Stimulated activated CD8-positive, alpha-beta memory T cell treated with anti-CD3 and anti-CD28 coated beads, Interleukin-7, amount 100 ng/mL, for 48 hours (primary cell): ENCODE measurements at regions not wholly inside any gene's neighbourhood (a gene's known extent, or its start where the extent isn't known, plus 50 kb on each side); places are given as distances from the start of the nearest gene placed in this dataset.
"Not testable (repeated sequence)": the region's sequence is repeated elsewhere in the genome, so short reads cannot be mapped to it uniquely, and the experiment has no call there.

Experiments used
- DNase-seq, 2 donors: peaks; one replicate each; pipeline ENCODE4 v3.0.0-alpha.2; 2020; ENCODE audit warnings: low read depth in 1 of 2; ENCODE audit errors: extremely low read depth in 1 of 2

DNA sequence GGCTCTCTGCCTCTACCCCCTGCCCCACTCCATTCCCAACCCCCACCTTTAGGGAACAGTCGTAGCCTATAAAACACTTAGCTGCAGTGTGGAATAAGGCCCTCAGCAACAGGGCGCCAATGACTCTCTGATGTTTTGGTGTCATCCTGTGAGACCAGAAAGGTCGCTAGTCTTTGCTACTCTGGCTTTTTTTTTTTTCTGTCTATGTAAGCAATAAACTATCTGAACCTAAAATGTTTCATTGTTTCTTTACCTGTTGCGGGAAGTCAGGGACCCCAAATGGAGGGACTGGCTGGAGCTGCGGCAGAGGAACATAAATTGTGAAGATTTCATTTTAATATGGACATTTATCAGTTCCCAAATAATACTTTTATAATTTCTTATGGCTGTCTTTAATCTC, 154.6 kb downstream of the COPS8 start:
- no peak for DNase-seq

DNA sequence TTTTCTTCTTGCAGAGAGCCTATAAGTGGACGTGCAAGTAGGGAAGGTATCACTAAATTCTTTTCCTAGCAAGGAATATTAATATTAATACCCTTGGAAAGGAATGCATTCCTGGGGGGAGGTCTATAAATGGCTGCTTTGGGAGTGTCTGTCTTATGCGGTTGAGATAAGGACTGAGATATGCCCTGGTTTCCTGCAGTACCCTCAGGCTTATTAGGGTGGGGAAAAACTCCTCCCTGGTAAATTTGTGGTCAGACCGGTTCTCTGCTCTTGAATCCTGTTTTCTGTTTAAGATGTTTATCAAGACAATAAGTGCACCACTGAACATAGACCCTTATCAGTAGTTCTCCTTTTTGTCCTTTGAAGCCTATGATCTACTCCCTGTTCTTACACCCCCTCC, 155.2 kb downstream of the COPS8 start:
- not testable (repeated sequence) for DNase-seq

DNA sequence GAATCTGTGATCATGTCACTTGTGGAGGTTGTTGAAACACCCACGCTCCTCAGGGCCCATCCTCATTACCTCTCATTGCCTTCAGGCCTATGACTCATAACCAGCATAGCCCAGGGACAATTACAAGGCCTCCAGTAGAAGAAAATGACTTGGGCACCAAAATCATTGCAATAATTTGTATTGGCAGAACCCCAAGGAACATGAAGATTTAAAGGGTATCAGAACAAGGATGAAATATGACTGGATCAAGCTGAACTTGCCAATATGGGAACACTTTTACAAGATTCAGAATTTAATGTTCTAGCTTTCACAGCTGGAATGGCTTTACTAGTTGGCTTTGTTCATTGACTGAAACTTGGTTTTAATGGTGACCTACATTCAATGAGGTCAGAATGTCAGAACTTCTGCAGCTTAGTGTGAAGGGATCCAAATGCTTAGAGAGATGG, 156.4 kb downstream of the COPS8 start:
- no peak for DNase-seq

DNA sequence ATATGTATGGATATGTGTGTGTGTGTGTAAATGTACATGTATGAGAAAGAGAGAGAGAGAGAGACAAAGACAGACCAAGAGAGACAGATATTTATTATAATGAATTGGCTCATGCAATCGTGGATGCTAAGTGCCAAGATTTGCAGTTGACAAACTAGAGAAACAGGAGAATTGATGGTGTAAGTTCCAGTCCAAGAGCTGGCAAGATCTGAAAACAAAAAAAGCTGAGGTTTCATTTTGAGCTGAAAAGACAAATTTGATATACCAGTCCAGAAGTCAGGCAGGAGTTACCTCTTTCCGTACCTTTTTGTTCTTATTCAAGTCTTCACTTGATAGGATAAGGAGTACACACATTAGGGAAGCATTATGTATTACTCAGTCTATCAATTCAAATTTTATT, 157.8 kb downstream of the COPS8 start:
- DNase-seq = no peak

GRCh38 chr2:237244178-237244577, 158.5 kb downstream of the COPS8 start:
- no peak for DNase-seq

- DNase-seq = no peak
Observed at GRCh38 chr2:237244976-237245646, 159.4 kb downstream of the COPS8 start.

- DNase-seq = no peak
Observed at GRCh38 chr2:237250599-237250998, 163.4 kb downstream of the COL6A3 start.

DNA sequence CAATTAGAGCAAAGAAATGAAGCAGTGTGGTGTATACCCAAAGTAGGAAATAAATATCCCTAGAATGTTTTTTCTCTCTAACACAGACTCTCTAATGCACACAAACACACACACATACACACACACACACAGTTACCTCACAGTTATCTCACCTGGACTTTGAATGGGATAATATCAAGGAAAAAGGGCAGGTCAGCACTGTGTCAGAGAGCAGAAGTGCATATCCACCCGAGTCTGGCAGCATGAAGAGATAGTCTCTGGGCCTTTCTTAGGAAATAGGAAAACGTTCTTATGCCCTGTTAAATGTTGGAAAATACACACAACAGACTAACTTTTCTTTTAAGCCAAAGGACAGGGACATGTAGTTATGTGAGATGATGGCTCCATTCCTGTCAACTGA, 162.0 kb downstream of the COL6A3 start:
- DNase-seq = no peak

GRCh38 chr2:237253046-237253702, 160.8 kb downstream of the COL6A3 start:
- DNase-seq = no peak

DNA sequence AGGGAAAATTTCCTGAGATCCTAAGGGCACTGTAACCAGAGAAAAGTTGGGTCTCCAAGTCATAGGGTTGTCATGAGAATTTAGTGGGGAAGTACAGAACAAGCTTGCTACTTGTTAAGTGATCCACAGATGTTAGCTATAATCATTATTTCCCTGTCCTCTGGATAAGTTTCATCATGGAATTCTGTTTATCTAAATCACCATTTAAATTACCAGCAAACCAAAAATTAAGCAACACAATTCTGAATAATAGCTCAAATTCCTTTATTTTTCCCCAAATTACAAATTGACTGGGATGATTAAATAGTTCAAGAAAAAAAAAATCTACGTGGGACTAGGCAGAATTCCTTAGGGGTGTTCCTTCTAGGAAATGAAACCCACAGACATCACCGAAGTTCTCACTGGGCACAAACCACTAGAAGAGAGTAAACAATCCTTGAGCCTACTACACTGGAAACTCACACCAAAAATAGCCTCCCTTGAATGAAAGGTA, 159.5 kb downstream of the COL6A3 start:
- no peak for DNase-seq

- DNase-seq = no peak
Observed at GRCh38 chr2:237254911-237255578, 158.9 kb downstream of the COL6A3 start.

GRCh38 chr2:237256887-237257286, 157.1 kb downstream of the COL6A3 start:
- no peak for DNase-seq

DNA sequence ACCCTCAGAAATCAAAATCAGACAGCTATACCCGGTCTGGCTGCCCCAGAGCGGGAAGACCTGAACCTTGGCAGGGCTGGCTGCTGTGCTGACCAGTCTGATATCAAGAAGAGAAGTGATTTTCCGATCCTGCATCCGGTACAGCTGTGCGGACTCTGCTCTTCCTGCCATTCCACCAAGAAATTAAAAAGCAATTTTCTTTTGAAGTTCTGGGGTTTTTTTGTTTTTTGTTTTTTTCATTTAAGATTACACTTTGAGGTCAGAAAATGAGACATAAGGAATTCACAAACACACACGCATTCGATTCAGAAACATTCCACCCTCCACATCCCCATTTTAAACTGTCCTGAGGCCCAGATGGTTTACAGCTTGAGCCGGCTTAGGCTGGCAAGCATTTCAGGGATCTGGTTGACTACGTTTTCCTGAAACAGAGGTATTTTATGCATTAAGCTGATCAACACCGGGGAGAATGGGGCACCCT, 156.5 kb downstream of the COL6A3 start:
- no peak for DNase-seq

GRCh38 chr2:237258116-237258515, 155.8 kb downstream of the COL6A3 start:
- no peak for DNase-seq

GRCh38 chr2:237258615-237259014, 155.3 kb downstream of the COL6A3 start:
- DNase-seq = no peak

GRCh38 chr2:237259201-237259600, 154.8 kb downstream of the COL6A3 start:
- no peak for DNase-seq

- no peak for DNase-seq
Observed at GRCh38 chr2:237260039-237260620, 153.8 kb downstream of the COL6A3 start.

GRCh38 chr2:237260686-237261085, 153.3 kb downstream of the COL6A3 start:
- DNase-seq = no peak

DNA sequence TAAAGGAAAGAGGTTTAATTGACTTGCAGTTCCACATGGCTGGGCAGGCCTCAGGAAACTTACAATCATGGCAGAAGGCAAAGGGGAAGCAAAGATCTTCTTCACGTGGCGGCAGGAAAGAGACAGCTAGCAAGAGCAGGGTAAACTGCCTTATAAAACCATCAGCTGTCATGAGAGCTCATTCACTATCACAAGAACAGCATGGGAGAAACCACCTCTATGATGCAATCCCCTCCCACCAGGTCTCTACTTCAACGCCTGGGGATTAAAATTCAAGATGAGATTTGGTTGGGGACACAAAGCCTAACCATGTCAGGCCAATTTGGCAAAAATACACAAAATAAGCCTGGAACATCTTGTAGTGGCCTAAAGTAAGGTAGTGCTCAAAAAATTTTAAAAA, 152.6 kb downstream of the COL6A3 start:
- no peak for DNase-seq

DNA sequence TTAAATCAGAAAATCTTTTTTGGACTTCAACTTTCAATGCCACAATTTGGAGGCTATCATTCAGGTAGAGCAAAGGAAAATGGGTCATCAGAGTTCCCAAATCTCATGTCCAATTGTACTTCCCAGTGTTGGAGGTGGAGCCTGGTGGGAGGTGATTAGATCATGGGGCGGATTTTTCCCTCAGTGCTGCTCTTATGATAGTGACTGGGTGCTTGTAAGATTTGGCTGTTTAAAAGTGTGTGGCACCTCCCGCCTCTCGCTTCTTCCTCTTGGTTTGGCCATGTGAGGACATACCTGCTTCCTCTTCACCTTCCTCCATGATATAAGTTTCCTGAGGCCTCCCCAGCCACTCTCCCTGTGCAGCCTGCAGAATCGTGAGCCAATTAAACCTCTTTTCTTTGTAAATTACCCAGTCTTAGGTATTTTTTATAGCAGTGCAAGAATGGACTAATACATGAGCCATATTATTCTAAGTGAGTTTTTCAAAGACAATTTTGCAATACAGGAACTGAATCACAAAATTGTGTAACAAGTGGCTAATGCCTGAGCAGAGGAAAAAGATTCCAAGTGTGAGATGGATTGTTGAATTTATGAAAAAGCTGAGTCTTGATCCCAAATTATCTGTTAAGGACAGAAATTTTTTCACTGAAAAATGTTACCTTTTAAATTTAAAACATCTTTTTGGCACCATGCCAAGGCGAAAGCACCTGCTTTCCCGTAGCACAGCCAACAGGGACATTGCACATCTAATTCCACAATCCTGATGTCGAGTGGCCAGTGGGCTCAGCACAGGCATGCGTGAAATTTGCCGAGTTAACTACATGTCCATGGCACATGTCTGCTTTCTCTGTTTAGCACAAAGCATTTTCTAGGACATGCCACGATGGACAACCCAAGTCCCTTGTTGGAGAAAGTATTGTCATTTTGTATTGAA, 150.9 kb downstream of the COL6A3 start:
- DNase-seq = no peak
